ENCODE measurements at regions not wholly inside any gene's neighbourhood (a gene's known extent, or its start where the extent isn't known, plus 50 kb on each side); places are given as distances from the start of the nearest gene placed in this dataset.

- ChIA-PET CTCF (no interaction called here), POLR2A (no interaction called here)
- no peaks in the 10 kb centered on the region; the same call in 1 of the 2 replicates for H3K9me3 ChIP-seq
- no peak for TF ChIP-seq CTCF (IDR thresholded peaks at IDR 0.05; ENCODE audit: insufficient read depth in 1 of 2, low read depth in 1 of 2, low read length in 1 of 2, severe bottlenecking in 1 of 2, unreplicated experiment in 1 of 2)
- H3K27ac Mint-ChIP-seq (ENCODE audit: unreplicated experiment): no peak overlapping the region
- no peak overlapping the region for H3K4me3 Mint-ChIP-seq (ENCODE audit: unreplicated experiment)
- H3K4me3 ChIP-seq (ENCODE audit: low read depth, low read length): no peak overlapping the region
- no peak for DNase-seq
- no peaks in the 10 kb centered on the region for H3K4me1 Mint-ChIP-seq (ENCODE audit: low read depth, unreplicated experiment)
- H3K4me1 ChIP-seq: no peaks in the 10 kb centered on the region
- H3K9me3 Mint-ChIP-seq (ENCODE audit: unreplicated experiment): peaks cover 8% of the 10 kb centered on the region
- no peaks in the 10 kb centered on the region for H3K36me3 ChIP-seq (ENCODE audit: control insufficient read depth, insufficient read depth, low read length)
- intact Hi-C loops (cut with micrococcal nuclease; ENCODE audit: unreplicated experiment): no loop called here
- H3K27me3 ChIP-seq (replicated peaks; ENCODE audit: control insufficient read depth, insufficient read depth, low read length): no peaks in the 10 kb centered on the region
- H3K36me3 Mint-ChIP-seq (ENCODE audit: insufficient read depth, unreplicated experiment): no peaks in the 10 kb centered on the region
- BruUV-seq (replicated peaks): no TSS peak
- H3K27me3 Mint-ChIP-seq (ENCODE audit: insufficient read depth, unreplicated experiment): no peaks in the 10 kb centered on the region
These were observed 552.4 kb upstream of the PBX1 start for GRCh38 chr1:164006621-164007020.

- H3K4me3 Mint-ChIP-seq (ENCODE audit: unreplicated experiment): no peak overlapping the region
- no peaks in the 10 kb centered on the region for H3K27me3 Mint-ChIP-seq (ENCODE audit: insufficient read depth, unreplicated experiment)
- no peak overlapping the region for H3K27ac Mint-ChIP-seq (ENCODE audit: unreplicated experiment)
- H3K4me3 ChIP-seq (ENCODE audit: low read depth, low read length): no peak overlapping the region
- no peak for TF ChIP-seq CTCF (IDR thresholded peaks at IDR 0.05; ENCODE audit: insufficient read depth in 1 of 2, low read depth in 1 of 2, low read length in 1 of 2, severe bottlenecking in 1 of 2, unreplicated experiment in 1 of 2)
- ChIA-PET POLR2A (no interaction called here), CTCF (no interaction called here)
- intact Hi-C loops (cut with micrococcal nuclease; ENCODE audit: unreplicated experiment): no loop called here
- DNase-seq: no peak
- no TSS peak for BruUV-seq (replicated peaks)
- no peaks in the 10 kb centered on the region for H3K36me3 ChIP-seq (ENCODE audit: control insufficient read depth, insufficient read depth, low read length)
- no peaks in the 10 kb centered on the region for H3K27me3 ChIP-seq (replicated peaks; ENCODE audit: control insufficient read depth, insufficient read depth, low read length)
- no peaks in the 10 kb centered on the region for H3K9me3 Mint-ChIP-seq (ENCODE audit: unreplicated experiment)
- H3K4me1 Mint-ChIP-seq (ENCODE audit: low read depth, unreplicated experiment): no peaks in the 10 kb centered on the region
- no peaks in the 10 kb centered on the region for H3K4me1 ChIP-seq
- no peaks in the 10 kb centered on the region for H3K9me3 ChIP-seq
- H3K36me3 Mint-ChIP-seq (ENCODE audit: insufficient read depth, unreplicated experiment): no peaks in the 10 kb centered on the region
These were observed 541.7 kb upstream of the PBX1 start for GRCh38 chr1:164017239-164017638.

GRCh38 chr1:164020391-164020790, 538.6 kb upstream of the PBX1 start:
- BruUV-seq (replicated peaks): no TSS peak
- H3K4me3 ChIP-seq (ENCODE audit: low read depth, low read length): no peak overlapping the region
- no peak for DNase-seq
- Mint-ChIP-seq H3K9me3 (ENCODE audit: unreplicated experiment) (no peaks in the 10 kb centered on the region), H3K4me1 (ENCODE audit: low read depth, unreplicated experiment) (no peaks in the 10 kb centered on the region), H3K27ac (ENCODE audit: unreplicated experiment) (no peak overlapping the region), H3K36me3 (ENCODE audit: insufficient read depth, unreplicated experiment) (no peaks in the 10 kb centered on the region), H3K27me3 (ENCODE audit: insufficient read depth, unreplicated experiment) (no peaks in the 10 kb centered on the region), H3K4me3 (ENCODE audit: unreplicated experiment) (no peak overlapping the region)
- intact Hi-C loops (cut with micrococcal nuclease; ENCODE audit: unreplicated experiment): no loop called here
- no peak for TF ChIP-seq CTCF (IDR thresholded peaks at IDR 0.05; ENCODE audit: insufficient read depth in 1 of 2, low read depth in 1 of 2, low read length in 1 of 2, severe bottlenecking in 1 of 2, unreplicated experiment in 1 of 2)
- H3K4me1 ChIP-seq: no peaks in the 10 kb centered on the region
- H3K27me3 ChIP-seq (replicated peaks; ENCODE audit: control insufficient read depth, insufficient read depth, low read length): no peaks in the 10 kb centered on the region
- POLR2A ChIA-PET: no interaction called here
- no peaks in the 10 kb centered on the region for H3K36me3 ChIP-seq (ENCODE audit: control insufficient read depth, insufficient read depth, low read length)
- CTCF ChIA-PET: no interaction called here
- H3K9me3 ChIP-seq: no peaks in the 10 kb centered on the region
